BJ (cell line): ENCODE measurements at regions not wholly inside any gene's neighbourhood (a gene's known extent, or its start where the extent isn't known, plus 50 kb on each side); places are given as distances from the start of the nearest gene placed in this dataset.

Source experiments
- CTCF ChIA-PET: fragments of 350-600 bp; formaldehyde crosslinking; extraction: SDS; loops from one replicate; lab custom pipeline; 2021; ENCODE audit warnings: antibody characterized with exemption, inconsistent platforms; lab: Yijun Ruan, JAX
- POLR2A ChIA-PET: fragments of 300-600 bp; sonication (Branson Sonifier 250); formaldehyde crosslinking; extraction: SDS; loops from one replicate; lab custom pipeline; 2021; ENCODE audit warnings: antibody characterized with exemption; lab: Charles Lee
- DNase-seq: peaks from one replicate; pipeline ENCODE4 v3.0.0-alpha.2; 2011; ENCODE audit warnings: low read depth
- H3K27me3 ChIP-seq: 2 replicates; pipeline ENCODE4 v1.6.0; 2011; ENCODE audit warnings: low read length; ENCODE audit not compliant: control insufficient read depth, insufficient read depth
- H3K36me3 ChIP-seq: 2 replicates; pipeline ENCODE4 v1.5.1; 2011; ENCODE audit warnings: low read length; ENCODE audit not compliant: control insufficient read depth, insufficient read depth
- H3K4me3 ChIP-seq: 2 replicates; pipeline ENCODE4 v1.5.1; 2011; ENCODE audit warnings: low read depth, mild to moderate bottlenecking, control low read depth, low read length
- CTCF ChIP-seq: IDR thresholded peaks from 2 replicates; pipeline ENCODE4 v1.5.1; 2011; ENCODE audit warnings: low read depth, mild to moderate bottlenecking, control low read depth, inconsistent platforms, low read length, moderate library complexity; ENCODE audit not compliant: insufficient read depth

- no peak for DNase-seq
- H3K36me3 ChIP-seq: no peaks in the 10 kb centered on the region
- ChIA-PET CTCF (interaction anchor here (0.7 to 1.3 kb wide), 2 partner anchors 63 to 253 kb away, joined by 3 to 6 read pairs; no protein-coding TSS in a partner anchor), POLR2A (no interaction called here)
- TF ChIP-seq CTCF: no peak
- H3K4me3 ChIP-seq: no peak overlapping the region
- peaks cover 4% of the 10 kb centered on the region; the same call in 1 of the 2 replicates for H3K27me3 ChIP-seq
Measured at GRCh38 chr1:17914987-17915386, 159.9 kb downstream of the ACTL8 start.

- POLR2A ChIA-PET: no interaction called here
- no peak for TF ChIP-seq CTCF
- CTCF ChIA-PET: interaction anchor here (1.1 to 1.3 kb wide), 2 partner anchors 254 kb away, joined by 3 to 6 read pairs; no protein-coding TSS in a partner anchor
- Histone ChIP-seq H3K4me3 (no peak overlapping the region), H3K27me3 (peaks cover 4% of the 10 kb centered on the region; the same call in 1 of the 2 replicates), H3K36me3 (no peaks in the 10 kb centered on the region)
- no peak for DNase-seq
Measured at GRCh38 chr1:17915511-17916197, 160.5 kb downstream of the ACTL8 start.

GRCh38 chr1:17916702-17917101 is 161.6 kb downstream of the ACTL8 start:
- CTCF ChIA-PET: interaction anchor here (1.1 kb wide), 1 partner anchor 255 kb away, joined by 3 read pairs; no protein-coding TSS in a partner anchor
- DNase-seq: no peak
- POLR2A ChIA-PET: no interaction called here
- no peak for TF ChIP-seq CTCF
- Histone ChIP-seq H3K27me3 (peaks cover 4% of the 10 kb centered on the region; the same call in 1 of the 2 replicates), H3K4me3 (no peak overlapping the region), H3K36me3 (no peaks in the 10 kb centered on the region)

- no peak for DNase-seq
- Histone ChIP-seq H3K36me3 (no peaks in the 10 kb centered on the region), H3K27me3 (0 out of 2 replicates have a peak, but pooled peaks cover 1% of the 10 kb centered on the region), H3K4me3 (no peak overlapping the region)
- no peak for TF ChIP-seq CTCF
- ChIA-PET POLR2A (no interaction called here), CTCF (interaction anchor here (0.7 kb wide), 1 partner anchor 259 kb away, joined by 3 read pairs; no protein-coding TSS in a partner anchor)
Measured at GRCh38 chr1:17919525-17920439, 164.6 kb downstream of the ACTL8 start.
